HepG2 (cell line): ENCODE measurements at regions not wholly inside any gene's neighbourhood (a gene's known extent, or its start where the extent isn't known, plus 50 kb on each side); places are given as distances from the start of the nearest gene placed in this dataset.

ENCODE experiments used
- DNMT1 ChIP-seq: sonication (generic); formaldehyde crosslinking; IDR thresholded peaks from 2 replicates; pipeline ENCODE4 v1.5.1; 2020; ENCODE audit warnings: mild to moderate bottlenecking, missing genetic modification reagents
- GPBP1L1 ChIP-seq: sonication (generic); formaldehyde crosslinking; IDR thresholded peaks from 2 replicates; pipeline ENCODE4 v1.5.0; 2020; ENCODE audit warnings: mild to moderate bottlenecking, missing genetic modification reagents
- HMGXB4 ChIP-seq, 2 experiments: sonication (generic) in 1 of 2; formaldehyde crosslinking in 1 of 2; IDR thresholded peaks; 2 replicates each; pipeline versions ENCODE4 v1.4.0 to v1.6.1; 2018 to 2020; ENCODE audit warnings: missing genetic modification reagents in 2 of 2, borderline replicate concordance in 1 of 2, low read depth in 1 of 2, mild to moderate bottlenecking in 1 of 2, missing biosample characterization in 1 of 2
- MXI1 ChIP-seq: IDR thresholded peaks from 3 replicates; pipeline ENCODE4 v1.6.1; 2012; ENCODE audit warnings: low read depth, low read length, inconsistent platforms, borderline replicate concordance
- PHB2 ChIP-seq: fragments of 450-650 bp; IDR thresholded peaks from 2 replicates; pipeline ENCODE4 v1.6.1; 2018; ENCODE audit not compliant: partially characterized antibody
- POLR2AphosphoS5 ChIP-seq: IDR thresholded peaks from 2 replicates; pipeline ENCODE4 v1.6.1; 2012; ENCODE audit warnings: low read depth, low read length
- RORA ChIP-seq: sonication (generic); formaldehyde crosslinking; IDR thresholded peaks from 2 replicates; pipeline ENCODE4 v1.5.0; 2020; ENCODE audit warnings: mild to moderate bottlenecking, missing genetic modification reagents, moderate library complexity
- SP1 ChIP-seq, 2 experiments: fragments of 450-650 bp in 1 of 2; sonication (generic) in 1 of 2; formaldehyde crosslinking in 1 of 2; IDR thresholded peaks; 2 replicates each; pipeline versions ENCODE4 v1.4.0 to v1.6.1; 2016 to 2020; ENCODE audit warnings: missing genetic modification reagents in 1 of 2
- TF ChIP-seq, protein P1 (sequence below): sonication (generic); formaldehyde crosslinking; IDR thresholded peaks from 2 replicates; pipeline ENCODE4 v1.5.0; 2020; ENCODE audit warnings: missing genetic modification reagents
- TF ChIP-seq, protein P2 (sequence below): sonication (generic); formaldehyde crosslinking; IDR thresholded peaks from 2 replicates; pipeline ENCODE4 v1.5.0; 2020; ENCODE audit warnings: mild to moderate bottlenecking, missing genetic modification reagents, moderate library complexity
- TF ChIP-seq, protein P3 (sequence below): sonication (generic); formaldehyde crosslinking; IDR thresholded peaks from 2 replicates; pipeline ENCODE4 v1.4.0; 2020; ENCODE audit warnings: missing genetic modification reagents
- TF ChIP-seq, protein P4 (sequence below): sonication (generic); formaldehyde crosslinking; IDR thresholded peaks from 2 replicates; pipeline ENCODE4 v1.5.1; 2020; ENCODE audit warnings: missing genetic modification reagents, mild to moderate bottlenecking, borderline replicate concordance
- TF ChIP-seq, protein P5 (sequence below), 2 experiments: IDR thresholded peaks; 2 replicates each; pipeline ENCODE4 v1.6.1; 2011 to 2012; ENCODE audit warnings: low read length in 2 of 2, borderline replicate concordance in 1 of 2, low read depth in 1 of 2, mild to moderate bottlenecking in 1 of 2, moderate library complexity in 1 of 2

GRCh38 chr12:92032965-92033364, 112.7 kb downstream of the BTG1 start:
- no peak for TF ChIP-seq PHB2
- no peak for TF ChIP-seq GPBP1L1 (CRISPR knock-in tag)
- TF ChIP-seq HMGXB4 (CRISPR knock-in tag; IDR thresholded peaks at IDR 0.05; ENCODE audit: borderline replicate concordance in 1 of 2, low read depth in 1 of 2), result no peak
- TF ChIP-seq SP1 (IDR thresholded peaks at IDR 0.05), result no peak
- no peak for TF ChIP-seq SP1 (CRISPR knock-in tag; IDR thresholded peaks at IDR 0.05)
- TF ChIP-seq, protein P1, sequence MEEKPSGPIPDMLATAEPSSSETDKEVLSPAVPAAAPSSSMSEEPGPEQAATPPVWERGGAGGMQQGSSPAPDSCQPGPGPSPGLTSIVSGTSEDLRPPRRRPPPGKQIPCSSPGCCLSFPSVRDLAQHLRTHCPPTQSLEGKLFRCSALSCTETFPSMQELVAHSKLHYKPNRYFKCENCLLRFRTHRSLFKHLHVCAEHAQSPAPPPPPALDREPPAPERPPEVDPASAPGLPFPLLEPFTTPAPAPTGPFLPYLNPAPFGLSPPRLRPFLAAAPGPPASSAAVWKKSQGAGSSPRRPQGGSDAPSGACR (CRISPR knock-in tag), result no peak
- TF ChIP-seq, protein P2, sequence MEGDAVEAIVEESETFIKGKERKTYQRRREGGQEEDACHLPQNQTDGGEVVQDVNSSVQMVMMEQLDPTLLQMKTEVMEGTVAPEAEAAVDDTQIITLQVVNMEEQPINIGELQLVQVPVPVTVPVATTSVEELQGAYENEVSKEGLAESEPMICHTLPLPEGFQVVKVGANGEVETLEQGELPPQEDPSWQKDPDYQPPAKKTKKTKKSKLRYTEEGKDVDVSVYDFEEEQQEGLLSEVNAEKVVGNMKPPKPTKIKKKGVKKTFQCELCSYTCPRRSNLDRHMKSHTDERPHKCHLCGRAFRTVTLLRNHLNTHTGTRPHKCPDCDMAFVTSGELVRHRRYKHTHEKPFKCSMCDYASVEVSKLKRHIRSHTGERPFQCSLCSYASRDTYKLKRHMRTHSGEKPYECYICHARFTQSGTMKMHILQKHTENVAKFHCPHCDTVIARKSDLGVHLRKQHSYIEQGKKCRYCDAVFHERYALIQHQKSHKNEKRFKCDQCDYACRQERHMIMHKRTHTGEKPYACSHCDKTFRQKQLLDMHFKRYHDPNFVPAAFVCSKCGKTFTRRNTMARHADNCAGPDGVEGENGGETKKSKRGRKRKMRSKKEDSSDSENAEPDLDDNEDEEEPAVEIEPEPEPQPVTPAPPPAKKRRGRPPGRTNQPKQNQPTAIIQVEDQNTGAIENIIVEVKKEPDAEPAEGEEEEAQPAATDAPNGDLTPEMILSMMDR (CRISPR knock-in tag), result no peak
- no peak for TF ChIP-seq MXI1
- no peak for TF ChIP-seq RORA (CRISPR knock-in tag)
- no peak for TF ChIP-seq DNMT1
- TF ChIP-seq POLR2AphosphoS5, result no peak
- TF ChIP-seq, protein P3, sequence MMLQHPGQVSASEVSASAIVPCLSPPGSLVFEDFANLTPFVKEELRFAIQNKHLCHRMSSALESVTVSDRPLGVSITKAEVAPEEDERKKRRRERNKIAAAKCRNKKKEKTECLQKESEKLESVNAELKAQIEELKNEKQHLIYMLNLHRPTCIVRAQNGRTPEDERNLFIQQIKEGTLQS (CRISPR knock-in tag), result no peak
- TF ChIP-seq, protein P4, sequence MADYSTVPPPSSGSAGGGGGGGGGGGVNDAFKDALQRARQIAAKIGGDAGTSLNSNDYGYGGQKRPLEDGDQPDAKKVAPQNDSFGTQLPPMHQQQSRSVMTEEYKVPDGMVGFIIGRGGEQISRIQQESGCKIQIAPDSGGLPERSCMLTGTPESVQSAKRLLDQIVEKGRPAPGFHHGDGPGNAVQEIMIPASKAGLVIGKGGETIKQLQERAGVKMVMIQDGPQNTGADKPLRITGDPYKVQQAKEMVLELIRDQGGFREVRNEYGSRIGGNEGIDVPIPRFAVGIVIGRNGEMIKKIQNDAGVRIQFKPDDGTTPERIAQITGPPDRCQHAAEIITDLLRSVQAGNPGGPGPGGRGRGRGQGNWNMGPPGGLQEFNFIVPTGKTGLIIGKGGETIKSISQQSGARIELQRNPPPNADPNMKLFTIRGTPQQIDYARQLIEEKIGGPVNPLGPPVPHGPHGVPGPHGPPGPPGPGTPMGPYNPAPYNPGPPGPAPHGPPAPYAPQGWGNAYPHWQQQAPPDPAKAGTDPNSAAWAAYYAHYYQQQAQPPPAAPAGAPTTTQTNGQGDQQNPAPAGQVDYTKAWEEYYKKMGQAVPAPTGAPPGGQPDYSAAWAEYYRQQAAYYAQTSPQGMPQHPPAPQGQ (CRISPR knock-in tag), result no peak
- TF ChIP-seq, protein P5, sequence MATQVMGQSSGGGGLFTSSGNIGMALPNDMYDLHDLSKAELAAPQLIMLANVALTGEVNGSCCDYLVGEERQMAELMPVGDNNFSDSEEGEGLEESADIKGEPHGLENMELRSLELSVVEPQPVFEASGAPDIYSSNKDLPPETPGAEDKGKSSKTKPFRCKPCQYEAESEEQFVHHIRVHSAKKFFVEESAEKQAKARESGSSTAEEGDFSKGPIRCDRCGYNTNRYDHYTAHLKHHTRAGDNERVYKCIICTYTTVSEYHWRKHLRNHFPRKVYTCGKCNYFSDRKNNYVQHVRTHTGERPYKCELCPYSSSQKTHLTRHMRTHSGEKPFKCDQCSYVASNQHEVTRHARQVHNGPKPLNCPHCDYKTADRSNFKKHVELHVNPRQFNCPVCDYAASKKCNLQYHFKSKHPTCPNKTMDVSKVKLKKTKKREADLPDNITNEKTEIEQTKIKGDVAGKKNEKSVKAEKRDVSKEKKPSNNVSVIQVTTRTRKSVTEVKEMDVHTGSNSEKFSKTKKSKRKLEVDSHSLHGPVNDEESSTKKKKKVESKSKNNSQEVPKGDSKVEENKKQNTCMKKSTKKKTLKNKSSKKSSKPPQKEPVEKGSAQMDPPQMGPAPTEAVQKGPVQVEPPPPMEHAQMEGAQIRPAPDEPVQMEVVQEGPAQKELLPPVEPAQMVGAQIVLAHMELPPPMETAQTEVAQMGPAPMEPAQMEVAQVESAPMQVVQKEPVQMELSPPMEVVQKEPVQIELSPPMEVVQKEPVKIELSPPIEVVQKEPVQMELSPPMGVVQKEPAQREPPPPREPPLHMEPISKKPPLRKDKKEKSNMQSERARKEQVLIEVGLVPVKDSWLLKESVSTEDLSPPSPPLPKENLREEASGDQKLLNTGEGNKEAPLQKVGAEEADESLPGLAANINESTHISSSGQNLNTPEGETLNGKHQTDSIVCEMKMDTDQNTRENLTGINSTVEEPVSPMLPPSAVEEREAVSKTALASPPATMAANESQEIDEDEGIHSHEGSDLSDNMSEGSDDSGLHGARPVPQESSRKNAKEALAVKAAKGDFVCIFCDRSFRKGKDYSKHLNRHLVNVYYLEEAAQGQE (IDR thresholded peaks at IDR 0.05; ENCODE audit: borderline replicate concordance in 1 of 2, low read depth in 1 of 2, low read length in 2 of 2), result no peak
